ENCODE measurements at regions not wholly inside any gene's neighbourhood (a gene's known extent, or its start where the extent isn't known, plus 50 kb on each side); places are given as distances from the start of the nearest gene placed in this dataset.
A peak's percentile ranks its signal among the peaks of the same experiment; 100 is the strongest.

DNA sequence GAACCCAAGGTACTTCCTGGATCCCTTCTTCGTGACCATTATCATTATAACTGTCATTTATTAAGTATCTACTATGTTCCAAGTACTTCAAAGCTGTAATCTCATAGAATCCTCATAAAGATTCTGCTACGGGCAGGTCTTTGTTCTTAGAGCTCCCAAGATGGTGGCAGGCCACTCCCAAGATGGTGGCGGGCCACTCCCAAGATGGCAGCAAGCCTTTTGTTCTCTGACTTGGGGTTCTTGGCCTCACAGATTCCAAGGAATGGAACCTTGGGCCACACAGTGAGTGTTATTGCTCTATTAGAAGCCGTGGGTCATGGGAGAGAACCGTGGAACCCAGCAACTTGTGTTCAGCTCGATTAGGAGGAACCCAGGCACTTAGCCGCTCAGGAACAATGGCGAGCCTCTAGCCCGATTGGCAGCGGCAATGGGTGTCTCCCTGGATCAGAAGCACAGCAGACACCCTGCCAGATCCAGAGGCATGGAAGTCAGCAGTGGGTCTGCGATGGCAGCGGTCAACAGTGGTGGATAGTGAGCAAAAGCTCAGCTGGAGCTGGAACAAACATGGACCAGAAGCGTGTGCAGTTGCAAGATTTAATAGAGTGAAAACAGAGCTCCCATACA is 193.7 kb upstream of the BTG1 start:
- H2BK12ac ChIP-seq (ENCODE audit: low read length in 2 of 2): no peak overlapping the region
- no peaks in the 10 kb centered on the region for H3K79me1 ChIP-seq (replicated peaks; ENCODE audit: low read length, poor library complexity, severe bottlenecking)
- no peaks in the 10 kb centered on the region for H3K36me3 ChIP-seq (ENCODE audit: control insufficient read depth in 1 of 2, insufficient read depth in 2 of 2, low read depth in 1 of 2, low read length in 2 of 2)
- peak overlapping the region; percentile 14 to 18 for H3K18ac ChIP-seq (ENCODE audit: low read depth in 1 of 2, low read length in 2 of 2)
- H3K14ac ChIP-seq (ENCODE audit: low read length in 2 of 2): no peak overlapping the region
- H2AK5ac ChIP-seq (ENCODE audit: low read length, severe bottlenecking): no peak overlapping the region
- H3K27ac ChIP-seq (ENCODE audit: low read length, poor library complexity, severe bottlenecking): no peak overlapping the region
- H3K23ac ChIP-seq (ENCODE audit: low read length in 2 of 2): no peak overlapping the region
- no peak overlapping the region for H2AFZ ChIP-seq (ENCODE audit: low read depth, low read length)
- DNase-seq: no peak
- H2BK120ac ChIP-seq (ENCODE audit: low read depth, low read length): no peak overlapping the region
- H3K4me1 ChIP-seq (ENCODE audit: control insufficient read depth, insufficient read depth, low read depth, low read length): no peaks in the 10 kb centered on the region
- WGBS: 95% methylated on average over 13 of the region's 13 CpGs
- H3K4ac ChIP-seq (ENCODE audit: low read depth in 1 of 2, low read length in 2 of 2): no peak overlapping the region
- no peaks in the 10 kb centered on the region for H3K27me3 ChIP-seq (ENCODE audit: control insufficient read depth in 1 of 2, insufficient read depth in 1 of 2, low read length in 2 of 2)
- no peaks in the 10 kb centered on the region for H3K9me3 ChIP-seq (ENCODE audit: control insufficient read depth, low read length)
- H3K4me3 ChIP-seq (ENCODE audit: insufficient read depth in 1 of 2, low read depth in 1 of 2, low read length in 2 of 2): no peak overlapping the region
- no peak overlapping the region for H3K4me2 ChIP-seq (ENCODE audit: low read length, poor library complexity, severe bottlenecking)
- no peak overlapping the region for H2BK5ac ChIP-seq (ENCODE audit: low read depth, low read length, poor library complexity, severe bottlenecking)
- no peak overlapping the region for H2BK15ac ChIP-seq (ENCODE audit: low read depth, poor library complexity, severe bottlenecking)
- no peak overlapping the region for H4K91ac ChIP-seq (ENCODE audit: low read length)
- H4K8ac ChIP-seq (ENCODE audit: low read length): no peak overlapping the region
- H3K9ac ChIP-seq (ENCODE audit: low read length): no peak overlapping the region

DNA sequence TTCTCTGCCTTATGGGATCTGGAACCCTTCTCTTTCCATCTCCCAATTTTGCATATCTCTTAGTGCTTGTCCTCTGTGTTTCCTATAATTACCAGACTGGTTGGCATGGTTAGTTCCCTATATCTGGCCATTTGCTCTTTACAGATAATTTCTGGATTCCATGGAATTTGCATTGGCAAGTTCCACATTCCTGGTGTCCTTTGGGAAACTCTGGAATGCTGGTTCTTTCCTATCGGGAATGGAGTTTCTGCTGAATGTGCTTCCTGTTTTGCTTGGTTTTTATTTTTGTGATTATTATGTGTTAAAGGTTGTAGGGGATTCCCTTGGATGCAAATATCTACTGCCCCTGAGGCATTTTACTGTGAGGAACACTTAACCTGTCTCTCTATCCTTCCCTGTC is 193.0 kb upstream of the BTG1 start:
- no peak overlapping the region for H3K4me2 ChIP-seq (ENCODE audit: low read length, poor library complexity, severe bottlenecking)
- H3K27me3 ChIP-seq (ENCODE audit: control insufficient read depth in 1 of 2, insufficient read depth in 1 of 2, low read length in 2 of 2): no peaks in the 10 kb centered on the region
- no peak overlapping the region for H4K8ac ChIP-seq (ENCODE audit: low read length)
- H3K4me3 ChIP-seq (ENCODE audit: insufficient read depth in 1 of 2, low read depth in 1 of 2, low read length in 2 of 2): no peak overlapping the region
- no peak overlapping the region for H2AFZ ChIP-seq (ENCODE audit: low read depth, low read length)
- no peaks in the 10 kb centered on the region for H3K79me1 ChIP-seq (replicated peaks; ENCODE audit: low read length, poor library complexity, severe bottlenecking)
- no peaks in the 10 kb centered on the region for H3K9me3 ChIP-seq (ENCODE audit: control insufficient read depth, low read length)
- H3K36me3 ChIP-seq (ENCODE audit: control insufficient read depth in 1 of 2, insufficient read depth in 2 of 2, low read depth in 1 of 2, low read length in 2 of 2): no peaks in the 10 kb centered on the region
- WGBS: 46% methylated on average over 1 of the region's 1 CpG
- no peak overlapping the region for H3K9ac ChIP-seq (ENCODE audit: low read length)
- peak overlapping the region in 1 of 2 experiments; percentile 28 for H3K4ac ChIP-seq (ENCODE audit: low read depth in 1 of 2, low read length in 2 of 2)
- no peak overlapping the region for H2BK5ac ChIP-seq (ENCODE audit: low read depth, low read length, poor library complexity, severe bottlenecking)
- H3K14ac ChIP-seq (ENCODE audit: low read length in 2 of 2): peak overlapping the region in 1 of 2 experiments; percentile 15
- no peak for DNase-seq
- H2BK120ac ChIP-seq (ENCODE audit: low read depth, low read length): no peak overlapping the region
- no peak overlapping the region for H2AK5ac ChIP-seq (ENCODE audit: low read length, severe bottlenecking)
- H2BK12ac ChIP-seq (ENCODE audit: low read length in 2 of 2): no peak overlapping the region
- H3K4me1 ChIP-seq (ENCODE audit: control insufficient read depth, insufficient read depth, low read depth, low read length): no peaks in the 10 kb centered on the region
- no peak overlapping the region for H3K23ac ChIP-seq (ENCODE audit: low read length in 2 of 2)
- no peak overlapping the region for H3K27ac ChIP-seq (ENCODE audit: low read length, poor library complexity, severe bottlenecking)
- H3K18ac ChIP-seq (ENCODE audit: low read depth in 1 of 2, low read length in 2 of 2): no peak overlapping the region
- no peak overlapping the region for H4K91ac ChIP-seq (ENCODE audit: low read length)
- H2BK15ac ChIP-seq (ENCODE audit: low read depth, poor library complexity, severe bottlenecking): no peak overlapping the region

DNA sequence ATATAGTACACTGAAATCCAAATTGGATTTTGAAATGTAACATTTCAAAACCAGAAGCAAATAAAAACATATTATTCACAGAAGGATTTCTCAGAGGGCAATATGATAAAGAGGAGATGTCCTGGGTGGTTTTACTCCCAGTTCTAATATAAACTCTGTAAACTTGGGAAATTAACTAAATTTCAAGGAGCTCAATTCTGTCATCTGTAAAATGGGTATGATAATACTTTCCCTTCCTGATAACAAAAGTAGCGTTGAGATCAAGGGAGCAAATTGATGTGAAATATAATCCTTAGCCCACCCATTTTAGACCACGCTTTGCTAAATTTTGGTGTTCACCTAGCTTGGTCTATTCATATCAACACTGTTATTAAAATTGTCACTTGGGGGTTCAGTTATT is 192.5 kb upstream of the BTG1 start:
- H2AFZ ChIP-seq (ENCODE audit: low read depth, low read length): no peak overlapping the region

DNA sequence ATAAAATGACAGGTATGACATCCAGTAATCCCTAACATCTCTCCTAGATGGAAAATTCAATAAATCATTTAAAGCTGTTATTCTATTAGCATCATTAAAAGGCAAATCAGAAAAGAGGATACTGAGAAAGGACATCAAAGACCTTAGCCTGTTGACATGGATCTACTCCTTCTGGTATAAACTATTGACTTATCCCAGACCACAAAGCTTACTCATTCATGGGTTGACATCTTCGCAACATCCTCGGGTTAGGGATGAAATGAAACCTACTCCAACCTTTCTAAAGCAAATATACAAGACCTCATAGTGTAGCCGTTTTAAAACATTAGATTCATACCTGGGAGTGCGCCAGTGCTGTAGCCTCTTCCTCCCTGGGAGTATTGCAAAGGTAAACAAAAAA is 191.5 kb upstream of the BTG1 start:
- no peak overlapping the region for H3K27ac ChIP-seq (ENCODE audit: low read length, poor library complexity, severe bottlenecking)
- H3K18ac ChIP-seq (ENCODE audit: low read depth in 1 of 2, low read length in 2 of 2): no peak overlapping the region
- H4K8ac ChIP-seq (ENCODE audit: low read length): no peak overlapping the region
- no peak overlapping the region for H4K91ac ChIP-seq (ENCODE audit: low read length)
- no peaks in the 10 kb centered on the region for H3K79me1 ChIP-seq (replicated peaks; ENCODE audit: low read length, poor library complexity, severe bottlenecking)
- no peak overlapping the region for H3K4me3 ChIP-seq (ENCODE audit: insufficient read depth in 1 of 2, low read depth in 1 of 2, low read length in 2 of 2)
- H2BK15ac ChIP-seq (ENCODE audit: low read depth, poor library complexity, severe bottlenecking): no peak overlapping the region
- no peak overlapping the region for H3K4ac ChIP-seq (ENCODE audit: low read depth in 1 of 2, low read length in 2 of 2)
- peak; percentile 46 for DNase-seq
- H2AK5ac ChIP-seq (ENCODE audit: low read length, severe bottlenecking): no peak overlapping the region
- H2BK120ac ChIP-seq (ENCODE audit: low read depth, low read length): no peak overlapping the region
- WGBS: 44% methylated on average over 3 of the region's 4 CpGs
- H2BK12ac ChIP-seq (ENCODE audit: low read length in 2 of 2): no peak overlapping the region
- H3K27me3 ChIP-seq (ENCODE audit: control insufficient read depth in 1 of 2, insufficient read depth in 1 of 2, low read length in 2 of 2): no peaks in the 10 kb centered on the region
- H3K14ac ChIP-seq (ENCODE audit: low read length in 2 of 2): no peak overlapping the region
- no peaks in the 10 kb centered on the region for H3K9me3 ChIP-seq (ENCODE audit: control insufficient read depth, low read length)
- H3K36me3 ChIP-seq (ENCODE audit: control insufficient read depth in 1 of 2, insufficient read depth in 2 of 2, low read depth in 1 of 2, low read length in 2 of 2): no peaks in the 10 kb centered on the region
- no peak overlapping the region for H2BK5ac ChIP-seq (ENCODE audit: low read depth, low read length, poor library complexity, severe bottlenecking)
- H3K4me2 ChIP-seq (ENCODE audit: low read length, poor library complexity, severe bottlenecking): no peak overlapping the region
- no peaks in the 10 kb centered on the region for H3K4me1 ChIP-seq (ENCODE audit: control insufficient read depth, insufficient read depth, low read depth, low read length)
- no peak overlapping the region for H3K23ac ChIP-seq (ENCODE audit: low read length in 2 of 2)
- H2AFZ ChIP-seq (ENCODE audit: low read depth, low read length): no peak overlapping the region
- H3K9ac ChIP-seq (ENCODE audit: low read length): no peak overlapping the region

More for the DNA sequence above, 192.5 kb upstream of the BTG1 start:
- no peak for DNase-seq
- WGBS: no CpG with 5 or more reads among the region's 2 CpGs
- Histone ChIP-seq H4K8ac (ENCODE audit: low read length) (no peak overlapping the region), H3K27ac (ENCODE audit: low read length, poor library complexity, severe bottlenecking) (no peak overlapping the region), H3K4ac (ENCODE audit: low read depth in 1 of 2, low read length in 2 of 2) (no peak overlapping the region), H3K9me3 (ENCODE audit: control insufficient read depth, low read length) (no peaks in the 10 kb centered on the region), H3K18ac (ENCODE audit: low read depth in 1 of 2, low read length in 2 of 2) (no peak overlapping the region), H4K91ac (ENCODE audit: low read length) (no peak overlapping the region), H3K79me1 (replicated peaks; ENCODE audit: low read length, poor library complexity, severe bottlenecking) (no peaks in the 10 kb centered on the region), H2BK12ac (ENCODE audit: low read length in 2 of 2) (no peak overlapping the region), H3K4me2 (ENCODE audit: low read length, poor library complexity, severe bottlenecking) (no peak overlapping the region), H3K27me3 (ENCODE audit: control insufficient read depth in 1 of 2, insufficient read depth in 1 of 2, low read length in 2 of 2) (no peaks in the 10 kb centered on the region), H3K4me1 (ENCODE audit: control insufficient read depth, insufficient read depth, low read depth, low read length) (no peaks in the 10 kb centered on the region), H3K36me3 (ENCODE audit: control insufficient read depth in 1 of 2, insufficient read depth in 2 of 2, low read depth in 1 of 2, low read length in 2 of 2) (no peaks in the 10 kb centered on the region), H2BK5ac (ENCODE audit: low read depth, low read length, poor library complexity, severe bottlenecking) (no peak overlapping the region), H2BK120ac (ENCODE audit: low read depth, low read length) (no peak overlapping the region), H2AK5ac (ENCODE audit: low read length, severe bottlenecking) (no peak overlapping the region), H3K4me3 (ENCODE audit: insufficient read depth in 1 of 2, low read depth in 1 of 2, low read length in 2 of 2) (no peak overlapping the region), H2BK15ac (ENCODE audit: low read depth, poor library complexity, severe bottlenecking) (no peak overlapping the region), H3K23ac (ENCODE audit: low read length in 2 of 2) (no peak overlapping the region), H3K14ac (ENCODE audit: low read length in 2 of 2) (no peak overlapping the region), H3K9ac (ENCODE audit: low read length) (no peak overlapping the region)

All from mesenchymal stem cell (in vitro differentiated cells and primary cell).